DLD1 (cell line): ENCODE measurements at regions not wholly inside any gene's neighbourhood (a gene's known extent, or its start where the extent isn't known, plus 50 kb on each side); places are given as distances from the start of the nearest gene placed in this dataset.

ENCODE experiments used
- in situ Hi-C: cut with HindIII; loops from 2 replicates; pipeline ENCODE4 v1.10.0; 2017; ENCODE audit warnings: low sequenced_read_pairs

DNA sequence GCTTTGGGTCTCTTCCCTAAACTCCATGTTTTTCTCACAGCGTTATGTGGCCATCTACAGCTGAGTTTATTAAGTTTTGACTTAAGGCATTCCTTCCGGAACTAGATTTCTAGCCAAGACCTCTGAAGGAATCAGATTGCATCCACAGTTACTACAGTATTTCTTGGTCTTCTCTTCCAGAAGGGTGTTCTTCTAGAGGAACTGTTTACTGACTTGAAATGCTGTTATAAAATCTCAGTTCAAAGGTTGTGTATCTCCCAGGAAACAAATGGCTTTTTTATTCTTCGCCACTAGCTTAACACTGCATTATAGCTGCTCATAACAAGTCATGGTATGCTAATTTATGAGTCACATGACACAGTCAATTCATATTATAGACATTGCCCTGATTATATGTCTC is 55.3 kb upstream of the RAD23B start:
- in situ Hi-C loops: no loop called here

DNA sequence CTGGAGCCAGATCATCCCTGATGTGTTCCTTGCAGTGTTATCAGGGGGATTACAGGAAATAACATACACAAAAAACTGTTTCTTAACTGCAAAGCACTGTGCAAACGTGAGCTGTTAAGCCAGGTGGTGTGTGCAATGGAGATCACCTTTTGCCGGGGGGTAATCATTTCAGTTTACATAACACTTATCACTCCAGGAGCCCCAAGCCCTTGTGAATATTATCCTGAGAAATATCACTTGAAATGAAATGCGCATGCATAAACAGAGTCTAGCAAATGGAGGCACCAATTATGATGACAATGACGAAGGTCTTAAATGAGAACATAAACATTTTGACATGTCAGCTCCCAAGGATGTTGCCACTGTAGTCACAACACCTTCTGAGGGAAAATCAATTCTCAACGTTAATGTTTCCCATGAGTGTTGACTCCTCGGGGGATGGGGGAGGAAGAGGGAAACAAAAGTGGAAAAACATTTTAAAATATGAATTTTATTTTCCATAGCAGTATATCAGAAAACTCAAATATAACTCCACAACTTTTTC is 54.5 kb upstream of the RAD23B start:
- in situ Hi-C loops: no loop called here

DNA sequence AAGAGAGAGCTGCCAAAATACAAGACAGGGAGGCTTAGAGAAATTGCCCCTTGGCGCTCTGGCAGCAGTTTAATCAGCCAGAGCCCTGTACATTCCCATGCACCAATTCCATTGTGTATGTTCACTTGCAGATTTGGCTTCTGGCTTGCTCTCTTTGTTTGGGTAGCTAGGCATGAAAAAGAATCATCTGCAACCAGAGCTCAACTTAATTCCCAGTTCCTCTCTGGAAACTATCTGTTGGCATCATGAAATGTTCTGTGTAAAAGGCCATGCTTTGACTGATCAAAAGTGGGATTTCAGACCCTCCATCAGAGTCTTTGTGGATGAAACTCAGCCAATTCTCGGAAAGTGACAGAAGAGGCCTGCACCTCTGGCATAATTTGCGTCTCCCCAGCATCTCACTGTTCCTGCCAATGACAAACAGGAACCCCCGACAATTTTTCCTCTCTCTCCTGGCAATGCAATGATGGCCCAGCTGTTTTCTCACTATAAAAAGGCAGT is 53.8 kb upstream of the RAD23B start:
- in situ Hi-C loops: no loop called here
